GM12892 (cell line): ENCODE measurements at regions not wholly inside any gene's neighbourhood (a gene's known extent, or its start where the extent isn't known, plus 50 kb on each side); places are given as distances from the start of the nearest gene placed in this dataset.

ENCODE experiments used
- DNase-seq: peaks from one replicate; pipeline ENCODE4 v3.0.0; 2011; ENCODE audit not compliant: insufficient read length
- FAIRE-seq: peaks from 2 replicates; lab custom pipeline; 2011; peaks lifted over from hg19 to GRCh38; lab: Jason Lieb, UNC
- POLR2A ChIP-seq: IDR thresholded peaks from 2 replicates; pipeline ENCODE4 v1.6.1; 2011; ENCODE audit warnings: low read depth, low read length, control low read depth
- POLR2AphosphoS5 ChIP-seq: IDR thresholded peaks from 2 replicates; pipeline ENCODE4 v1.6.1; 2011; ENCODE audit warnings: low read depth, low read length, control low read depth
- TAF1 ChIP-seq: IDR thresholded peaks from 2 replicates; pipeline ENCODE4 v1.6.1; 2011; ENCODE audit warnings: low read depth, mild to moderate bottlenecking, control low read depth, low read length, borderline replicate concordance

- TF ChIP-seq TAF1 (no peak), POLR2A (no peak), POLR2AphosphoS5 (no peak)
- DNase-seq (no peak), FAIRE-seq (no peak)
These were observed 1561.6 kb downstream of the OTOL1 start for GRCh38 chr3:163058031-163058854.

- FAIRE-seq (no peak), DNase-seq (no peak)
- TF ChIP-seq POLR2AphosphoS5 (no peak), TAF1 (no peak), POLR2A (no peak)
These were observed 1575.1 kb downstream of the OTOL1 start for GRCh38 chr3:163071713-163072112.
